ENCODE measurements at regions not wholly inside any gene's neighbourhood (a gene's known extent, or its start where the extent isn't known, plus 50 kb on each side); places are given as distances from the start of the nearest gene placed in this dataset.

- no peak for TF ChIP-seq CTCF (IDR thresholded peaks at IDR 0.05; ENCODE audit: poor library complexity, severe bottlenecking)
- TF ChIP-seq EP300 (conservative IDR thresholded peaks at IDR 0.05; ENCODE audit: poor library complexity, severe bottlenecking), result peak; percentile 92
- TF ChIP-seq TAF1 (IDR thresholded peaks at IDR 0.05; ENCODE audit: low read depth), result no peak
- TF ChIP-seq EZH2 (IDR thresholded peaks at IDR 0.05; ENCODE audit: borderline replicate concordance, insufficient read depth, low read length, poor library complexity, severe bottlenecking), result no peak
- peak; percentile 84 for TF ChIP-seq POLR2AphosphoS5 (IDR thresholded peaks at IDR 0.05)
These were observed 86.6 kb upstream of the NXPH2 start for GRCh38 chr2:138866797-138867196.
